ENCODE measurements at regions not wholly inside any gene's neighbourhood (a gene's known extent, or its start where the extent isn't known, plus 50 kb on each side); places are given as distances from the start of the nearest gene placed in this dataset.

GRCh38 chr10:6787718-6788117 is 207.6 kb upstream of the PRKCQ start:
- TF ChIP-seq CTCF (IDR thresholded peaks at IDR 0.05) (no peak), E2F1 (CRISPR knock-in tag; IDR thresholded peaks at IDR 0.05) (no peak), ATF1 (CRISPR knock-in tag; IDR thresholded peaks at IDR 0.05) (no peak), ZNF317 (CRISPR knock-in tag; IDR thresholded peaks at IDR 0.05; ENCODE audit: borderline replicate concordance, low read depth) (no peak), CREB1 (CRISPR knock-in tag; IDR thresholded peaks at IDR 0.05) (no peak), IRF2 (CRISPR knock-in tag; IDR thresholded peaks at IDR 0.05; ENCODE audit: borderline replicate concordance, low read depth) (no peak), USF1 (CRISPR knock-in tag; IDR thresholded peaks at IDR 0.05) (no peak), GABPB1 (CRISPR knock-in tag; IDR thresholded peaks at IDR 0.05) (no peak), USF2 (CRISPR knock-in tag; IDR thresholded peaks at IDR 0.05) (no peak), ZNF219 (CRISPR knock-in tag; IDR thresholded peaks at IDR 0.05; ENCODE audit: borderline replicate concordance) (no peak), E2F4 (CRISPR knock-in tag; IDR thresholded peaks at IDR 0.05; ENCODE audit: borderline replicate concordance, low read depth) (no peak), NR3C1 (CRISPR knock-in tag; conservative IDR thresholded peaks at IDR 0.05; ENCODE audit: low read depth) (no peak)
- TF ChIP-seq, protein P1, sequence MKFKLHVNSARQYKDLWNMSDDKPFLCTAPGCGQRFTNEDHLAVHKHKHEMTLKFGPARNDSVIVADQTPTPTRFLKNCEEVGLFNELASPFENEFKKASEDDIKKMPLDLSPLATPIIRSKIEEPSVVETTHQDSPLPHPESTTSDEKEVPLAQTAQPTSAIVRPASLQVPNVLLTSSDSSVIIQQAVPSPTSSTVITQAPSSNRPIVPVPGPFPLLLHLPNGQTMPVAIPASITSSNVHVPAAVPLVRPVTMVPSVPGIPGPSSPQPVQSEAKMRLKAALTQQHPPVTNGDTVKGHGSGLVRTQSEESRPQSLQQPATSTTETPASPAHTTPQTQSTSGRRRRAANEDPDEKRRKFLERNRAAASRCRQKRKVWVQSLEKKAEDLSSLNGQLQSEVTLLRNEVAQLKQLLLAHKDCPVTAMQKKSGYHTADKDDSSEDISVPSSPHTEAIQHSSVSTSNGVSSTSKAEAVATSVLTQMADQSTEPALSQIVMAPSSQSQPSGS (CRISPR knock-in tag; IDR thresholded peaks at IDR 0.05; ENCODE audit: borderline replicate concordance, low read depth) = no peak
- TF ChIP-seq, protein P2, sequence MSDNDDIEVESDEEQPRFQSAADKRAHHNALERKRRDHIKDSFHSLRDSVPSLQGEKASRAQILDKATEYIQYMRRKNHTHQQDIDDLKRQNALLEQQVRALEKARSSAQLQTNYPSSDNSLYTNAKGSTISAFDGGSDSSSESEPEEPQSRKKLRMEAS (CRISPR knock-in tag; IDR thresholded peaks at IDR 0.05) = no peak
